GM12872 (cell line): ENCODE measurements at regions not wholly inside any gene's neighbourhood (a gene's known extent, or its start where the extent isn't known, plus 50 kb on each side); places are given as distances from the start of the nearest gene placed in this dataset.

Source experiments
- CTCF ChIP-seq: IDR thresholded peaks from 3 replicates; pipeline ENCODE4 v1.5.1; 2011; ENCODE audit warnings: low read depth, mild to moderate bottlenecking, low read length, moderate library complexity; ENCODE audit not compliant: insufficient read depth

GRCh38 chr14:58816416-58817115, 178.8 kb downstream of the DACT1 start:
- no peak for TF ChIP-seq CTCF

GRCh38 chr14:58817846-58818245, 180.1 kb downstream of the DACT1 start:
- no peak for TF ChIP-seq CTCF

- no peak for TF ChIP-seq CTCF
Measured at GRCh38 chr14:58820032-58820431, 182.3 kb downstream of the DACT1 start.

- TF ChIP-seq CTCF, result no peak
Measured at GRCh38 chr14:58821421-58821820, 183.7 kb downstream of the DACT1 start.

- TF ChIP-seq CTCF, result no peak
Measured at GRCh38 chr14:58822856-58823255, 185.1 kb downstream of the DACT1 start.

- no peak for TF ChIP-seq CTCF
Measured at GRCh38 chr14:58823312-58823711, 185.6 kb downstream of the DACT1 start.

GRCh38 chr14:58824106-58824505, 186.3 kb downstream of the DACT1 start:
- TF ChIP-seq CTCF, result no peak
